ENCODE measurements at regions not wholly inside any gene's neighbourhood (a gene's known extent, or its start where the extent isn't known, plus 50 kb on each side); places are given as distances from the start of the nearest gene placed in this dataset.

- H2BK5ac ChIP-seq (ENCODE audit: low read depth, low read length), result no peak overlapping the region
- H4K5ac ChIP-seq (ENCODE audit: insufficient read length, low read depth, low read length), result no peak overlapping the region
- H2BK120ac ChIP-seq (replicated peaks; ENCODE audit: low read depth, low read length), result no peak overlapping the region
- no peak overlapping the region for H4K8ac ChIP-seq (ENCODE audit: extremely low read depth, insufficient read depth, low read length)
- H3K9me3 ChIP-seq (ENCODE audit: insufficient read depth in 2 of 2, low read depth in 1 of 2, low read length in 1 of 2), result no peaks in the 10 kb centered on the region
- TF ChIP-seq ATF3 (IDR thresholded peaks at IDR 0.05; ENCODE audit: insufficient read depth, low read depth, low read length) (no peak), SRF (IDR thresholded peaks at IDR 0.05; ENCODE audit: low read depth, low read length) (no peak), SP4 (IDR thresholded peaks at IDR 0.05; ENCODE audit: low read length) (no peak), KDM1A (IDR thresholded peaks at IDR 0.05; ENCODE audit: borderline replicate concordance, low read length) (no peak), JUND (IDR thresholded peaks at IDR 0.05; ENCODE audit: low read length) (no peak)
- H3K79me1 ChIP-seq (ENCODE audit: low read depth, low read length), result no peaks in the 10 kb centered on the region
- WGBS, 2 experiments (ENCODE audit: extremely low coverage in 1 of 2, insufficient coverage in 1 of 2, insufficient read length in 1 of 2, insufficient replicate concordance in 2 of 2, low coverage in 1 of 2, low lambda C conversion rate in 2 of 2, missing lambda C conversion rate in 1 of 2), result 88% methylated on average over 2 of the region's 2 CpGs; no CpG with 5 or more reads in 1 of the 2 experiments
- FAIRE-seq (no peak), DNase-seq (ENCODE audit: low read depth in 1 of 2, low spot score in 2 of 2) (no peak)
- H2BK20ac ChIP-seq (ENCODE audit: low read length), result no peak overlapping the region
- no peak overlapping the region for H2AK5ac ChIP-seq (ENCODE audit: low read depth, low read length)
- H3K27me3 ChIP-seq (replicated peaks in 1 of 4; ENCODE audit: control insufficient read depth in 3 of 4, extremely low read depth in 1 of 4, insufficient read depth in 3 of 4, low read length in 3 of 4), result no peaks in the 10 kb centered on the region
- ChIA-PET POLR2A (ENCODE audit: partially characterized antibody) (no interaction called here), CTCF (ENCODE audit: partially characterized antibody) (no interaction called here)
- no peak overlapping the region for H3K23ac ChIP-seq (ENCODE audit: insufficient read length)
- no peak overlapping the region for H3K4me2 ChIP-seq (ENCODE audit: insufficient read depth in 1 of 2, low read depth in 2 of 2, low read length in 2 of 2)
- no peak overlapping the region for H3K18ac ChIP-seq (ENCODE audit: extremely low read depth, low read length)
- H2BK15ac ChIP-seq (ENCODE audit: low read length), result no peak overlapping the region
- no peak overlapping the region for H3K27ac ChIP-seq (ENCODE audit: low read depth, low read length)
- no peak overlapping the region for H4K91ac ChIP-seq (replicated peaks; ENCODE audit: insufficient read length, low read length)
- no peak overlapping the region for H2BK12ac ChIP-seq (ENCODE audit: low read depth, low read length)
- H3K4ac ChIP-seq (replicated peaks; ENCODE audit: insufficient read length, low read depth, low read length), result no peak overlapping the region
- H3K36me3 ChIP-seq (ENCODE audit: control insufficient read depth in 2 of 4, insufficient read depth in 4 of 4, low read length in 3 of 4), result no peaks in the 10 kb centered on the region
- H3K14ac ChIP-seq (ENCODE audit: insufficient read length), result no peak overlapping the region
- H3K4me1 ChIP-seq (replicated peaks in 1 of 4; ENCODE audit: control insufficient read depth in 3 of 4, insufficient read depth in 4 of 4, low read length in 3 of 4), result no peaks in the 10 kb centered on the region
- no peak overlapping the region for H2AFZ ChIP-seq (ENCODE audit: low read length)
- H3K23me2 ChIP-seq (ENCODE audit: low read depth, low read length), result no peaks in the 10 kb centered on the region
- H3K79me2 ChIP-seq (ENCODE audit: control insufficient read depth in 1 of 2, insufficient read depth in 2 of 2, low read length in 2 of 2), result no peaks in the 10 kb centered on the region
- no peak overlapping the region for H3K56ac ChIP-seq (replicated peaks; ENCODE audit: insufficient read length, low read depth, low read length)
- H4K20me1 ChIP-seq (replicated peaks in 1 of 2; ENCODE audit: control insufficient read depth in 1 of 2, insufficient read depth in 2 of 2, low read length in 2 of 2), result no peaks in the 10 kb centered on the region
- H3K4me3 ChIP-seq (ENCODE audit: extremely low read depth in 1 of 4, insufficient read depth in 2 of 4, low read depth in 3 of 4, low read length in 4 of 4), result no peak overlapping the region
- H3K9ac ChIP-seq (replicated peaks in 1 of 4; ENCODE audit: extremely low read depth in 1 of 4, low read depth in 3 of 4, low read length in 3 of 4), result no peak overlapping the region
Observed at GRCh38 chr7:112996331-112996871, 90.2 kb downstream of the GPR85 start.
